Skin epidermis (tissue), 12 donors: ENCODE measurements at regions not wholly inside any gene's neighbourhood (a gene's known extent, or its start where the extent isn't known, plus 50 kb on each side); places are given as distances from the start of the nearest gene placed in this dataset.
"Not testable (repeated sequence)": the region's sequence is repeated elsewhere in the genome, so short reads cannot be mapped to it uniquely, and the experiment has no call there.

Experiments
- H3K27ac ChIP-seq, 21 experiments: fragments of 200-600 bp; sonication (generic) in 11 of 21; one replicate each; pipeline ENCODE4 v1.5.0; 2020; ENCODE audit warnings: mild to moderate bottlenecking in 3 of 21, inconsistent platforms in 2 of 21, moderate library complexity in 2 of 21
- H3K4me3 ChIP-seq, 7 experiments: fragments of 200-600 bp; sonication (generic) in 2 of 7; one replicate each; pipeline ENCODE4 v1.5.0; 2020; ENCODE audit warnings: inconsistent platforms in 2 of 7, mild to moderate bottlenecking in 2 of 7, moderate library complexity in 1 of 7

DNA sequence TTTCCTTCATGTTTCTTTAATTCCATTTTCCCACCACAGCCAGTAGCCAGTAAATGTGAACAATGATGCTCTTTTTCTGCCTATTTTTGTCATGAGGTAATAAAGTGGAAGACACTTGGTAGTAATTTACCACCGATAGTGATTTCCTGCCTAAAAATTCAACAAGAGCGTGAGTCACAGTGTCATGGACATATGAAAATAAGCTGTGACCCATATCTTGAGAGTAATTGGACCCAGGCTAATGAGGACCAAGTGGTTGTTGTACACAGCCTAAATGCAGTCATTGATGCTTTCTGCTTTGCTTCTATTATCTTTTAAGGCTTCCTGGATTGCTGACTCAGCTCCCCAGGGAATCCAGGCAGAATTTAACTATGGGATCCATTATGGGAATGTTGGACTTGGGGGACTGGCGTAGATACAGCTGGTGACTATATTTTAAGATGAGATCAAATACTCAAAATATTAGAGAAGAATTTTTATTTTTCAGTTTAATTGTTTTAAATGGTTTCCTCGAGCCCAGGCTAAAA is 265.9 kb upstream of the FERMT1 start:
- Histone ChIP-seq H3K4me3 (no peak overlapping the region), H3K27ac (no peak overlapping the region)

- Histone ChIP-seq H3K27ac (no peak overlapping the region), H3K4me3 (no peak overlapping the region)
These were observed 262.2 kb upstream of the FERMT1 start for GRCh38 chr20:6384956-6385486.

GRCh38 chr20:6384380-6384779 is 261.6 kb upstream of the FERMT1 start:
- no peak overlapping the region for H3K27ac ChIP-seq
- no peak overlapping the region for H3K4me3 ChIP-seq

DNA sequence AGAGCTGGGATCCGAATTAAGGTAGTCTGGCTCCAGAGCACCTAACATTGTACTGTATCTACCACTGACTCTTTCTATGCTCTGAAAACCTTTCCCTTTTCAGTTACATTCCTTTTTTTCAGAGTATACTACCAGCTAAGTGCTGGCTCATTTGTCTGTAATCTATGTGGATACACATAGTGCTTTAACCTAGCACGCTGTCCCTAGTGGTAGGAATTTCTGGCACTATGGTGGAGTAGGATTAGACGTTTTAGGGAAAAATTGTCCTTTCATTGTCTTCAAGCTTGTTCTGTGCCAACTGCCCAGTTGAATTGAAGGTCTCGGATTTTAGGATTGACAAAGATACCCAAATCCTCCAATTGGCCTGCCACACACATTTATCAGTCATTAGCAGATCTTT is 259.1 kb upstream of the FERMT1 start:
- no peak overlapping the region for H3K4me3 ChIP-seq
- no peak overlapping the region for H3K27ac ChIP-seq

- Histone ChIP-seq H3K27ac (no peak overlapping the region), H3K4me3 (no peak overlapping the region)
These were observed 239.4 kb upstream of the FERMT1 start for GRCh38 chr20:6362245-6362644.

DNA sequence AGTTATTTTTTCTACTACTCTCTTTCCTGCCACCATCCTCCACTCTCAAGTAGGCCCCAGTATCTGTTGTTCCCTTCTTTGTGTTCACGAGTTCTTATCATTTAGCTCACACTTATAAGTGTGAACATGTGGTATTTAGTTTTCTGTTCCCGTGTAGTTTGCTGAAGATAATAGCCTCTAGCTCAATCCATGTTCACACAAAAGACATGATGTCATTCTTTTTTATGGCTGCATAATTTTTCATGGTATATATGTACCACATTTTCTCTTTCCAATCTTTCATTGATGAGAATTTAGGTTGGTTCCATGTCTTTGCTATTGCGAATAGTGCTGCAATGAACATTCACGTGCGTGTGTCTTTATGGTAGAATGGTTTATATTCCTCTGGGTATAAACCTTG is 237.9 kb upstream of the FERMT1 start:
- Histone ChIP-seq H3K27ac (no peak overlapping the region), H3K4me3 (no peak overlapping the region)

GRCh38 chr20:6355754-6356451 is 233.1 kb upstream of the FERMT1 start:
- no peak overlapping the region for H3K27ac ChIP-seq
- no peak overlapping the region for H3K4me3 ChIP-seq

DNA sequence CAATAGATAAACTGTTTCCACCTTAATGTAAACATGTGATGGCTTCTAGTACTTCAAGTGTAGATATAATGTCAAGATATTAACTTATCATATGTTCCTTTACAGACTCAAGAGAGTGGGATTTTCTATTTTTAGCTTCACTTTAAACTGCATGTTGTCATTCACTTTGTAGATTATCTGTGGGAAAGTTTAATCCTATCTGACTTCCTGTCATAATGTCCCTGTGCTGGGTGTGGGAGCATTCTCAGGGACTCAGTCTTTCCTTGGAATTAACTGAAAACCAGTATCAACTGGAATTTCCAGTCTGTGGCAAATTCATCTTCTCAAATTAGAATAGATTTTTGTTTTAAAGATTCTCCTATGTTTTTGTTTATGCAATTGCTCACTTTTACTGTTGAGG is 226.1 kb upstream of the FERMT1 start:
- Histone ChIP-seq H3K4me3 (no peak overlapping the region), H3K27ac (no peak overlapping the region)

DNA sequence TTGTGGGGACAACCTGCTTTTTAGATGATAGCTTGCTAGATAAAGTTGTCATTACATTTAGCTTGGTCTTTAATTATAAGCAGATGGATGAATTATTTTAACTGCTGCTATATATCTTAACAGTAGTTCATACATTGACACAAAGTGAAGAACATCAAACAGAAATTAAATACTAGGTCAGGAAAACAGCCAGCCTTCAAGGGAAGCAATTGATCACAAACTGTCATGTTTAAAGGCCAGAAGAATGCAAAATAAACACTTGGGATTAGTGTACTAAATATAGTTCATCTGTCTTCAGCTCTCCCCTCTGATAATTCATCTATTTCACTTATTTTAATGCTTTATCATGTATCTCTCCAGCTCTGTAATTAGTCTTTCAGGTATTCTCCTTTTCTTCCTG is 225.1 kb upstream of the FERMT1 start:
- no peak overlapping the region for H3K27ac ChIP-seq
- no peak overlapping the region for H3K4me3 ChIP-seq

- Histone ChIP-seq H3K27ac (no peak overlapping the region), H3K4me3 (no peak overlapping the region)
These were observed 218.7 kb upstream of the FERMT1 start for GRCh38 chr20:6341491-6341890.

GRCh38 chr20:6339176-6339575 is 216.3 kb upstream of the FERMT1 start:
- Histone ChIP-seq H3K27ac (no peak overlapping the region), H3K4me3 (no peak overlapping the region)

DNA sequence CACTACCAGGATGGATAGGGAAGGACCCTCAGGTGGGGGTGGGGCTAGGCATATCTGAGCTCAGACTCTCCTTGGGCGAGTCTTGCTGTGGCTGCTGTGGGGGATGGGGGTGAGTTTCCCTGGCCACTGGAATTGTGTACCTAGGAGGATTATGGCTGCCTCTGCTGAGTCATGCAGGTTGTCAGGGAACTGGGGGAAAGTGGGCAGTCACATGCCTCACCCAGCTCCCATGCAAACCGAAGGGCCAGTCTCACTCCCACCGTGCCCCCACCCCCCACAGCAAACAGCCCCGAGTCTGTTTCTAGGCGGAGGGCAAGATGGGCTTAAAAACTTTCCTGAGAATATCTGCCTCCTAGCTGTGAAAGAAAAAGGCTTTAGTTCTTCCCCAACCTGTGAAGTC is 210.3 kb upstream of the FERMT1 start:
- Histone ChIP-seq H3K27ac (no peak overlapping the region), H3K4me3 (no peak overlapping the region)

DNA sequence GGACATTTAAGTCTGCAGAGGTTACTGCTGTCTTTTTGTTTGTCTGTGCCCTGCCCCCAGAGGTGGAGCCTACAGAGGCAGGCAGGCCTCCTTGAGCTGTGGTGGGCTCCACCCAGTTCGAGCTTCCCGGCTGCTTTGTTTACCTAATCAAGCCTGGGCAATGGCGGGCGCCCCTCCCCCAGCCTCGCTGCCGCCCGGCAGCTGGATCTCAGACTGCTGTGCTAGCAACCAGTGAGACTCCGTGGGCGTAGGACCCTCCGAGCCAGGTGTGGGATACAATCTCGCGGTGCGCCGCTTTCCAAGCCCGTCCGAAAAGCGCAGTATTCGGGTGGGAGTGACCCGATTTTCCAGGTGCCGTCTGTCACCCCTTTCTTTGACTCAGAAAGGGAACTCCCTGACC is 198.4 kb upstream of the FERMT1 start:
- H3K4me3 ChIP-seq, H3K27ac ChIP-seq: not testable (repeated sequence)

GRCh38 chr20:6311841-6312655 is 189.2 kb upstream of the FERMT1 start:
- H3K27ac ChIP-seq, result no peak overlapping the region
- no peak overlapping the region for H3K4me3 ChIP-seq

DNA sequence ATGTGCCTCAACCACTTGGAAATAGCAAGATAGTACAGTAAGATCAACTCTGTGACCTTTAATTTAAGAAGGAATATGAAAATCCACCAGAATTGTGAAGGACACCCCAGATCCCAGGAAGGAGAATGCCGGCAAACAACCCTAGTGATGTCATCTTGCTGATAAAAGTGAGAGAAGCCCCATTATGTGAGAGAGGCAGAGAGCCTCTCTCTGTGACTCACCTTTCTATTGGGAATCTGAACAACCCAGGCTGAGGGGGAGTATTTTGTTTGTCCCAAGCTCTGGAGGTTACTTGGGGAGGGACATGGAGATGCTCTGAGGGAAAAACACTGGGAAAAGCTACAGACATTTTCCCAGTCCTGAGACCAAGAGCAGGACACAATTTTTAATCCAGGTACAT is 188.3 kb upstream of the FERMT1 start:
- Histone ChIP-seq H3K4me3 (no peak overlapping the region), H3K27ac (no peak overlapping the region)

GRCh38 chr20:6305536-6305935 is 182.7 kb upstream of the FERMT1 start:
- no peak overlapping the region for H3K4me3 ChIP-seq
- H3K27ac ChIP-seq, result no peak overlapping the region

DNA sequence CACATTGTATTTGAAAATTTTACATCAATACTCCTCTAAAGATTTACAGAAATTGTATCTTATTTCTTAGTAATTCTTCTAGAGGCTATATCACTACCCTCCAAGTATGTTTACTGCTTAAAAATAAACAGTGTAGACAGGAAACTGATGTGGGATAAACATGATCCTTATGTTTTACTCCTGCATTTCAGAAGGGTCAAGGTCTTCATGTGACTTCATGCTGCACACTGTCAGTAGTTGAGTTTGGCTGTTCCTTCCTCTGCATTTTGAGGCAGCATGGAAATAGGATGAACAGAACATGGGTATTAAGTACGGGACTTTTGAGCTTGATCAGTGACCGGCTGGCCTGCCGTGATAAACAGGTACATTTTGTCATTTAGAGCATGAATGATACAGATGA is 179.2 kb upstream of the FERMT1 start:
- no peak overlapping the region for H3K4me3 ChIP-seq
- H3K27ac ChIP-seq, result no peak overlapping the region

GRCh38 chr20:6299456-6299855 is 176.6 kb upstream of the FERMT1 start:
- Histone ChIP-seq H3K4me3 (no peak overlapping the region), H3K27ac (no peak overlapping the region)

DNA sequence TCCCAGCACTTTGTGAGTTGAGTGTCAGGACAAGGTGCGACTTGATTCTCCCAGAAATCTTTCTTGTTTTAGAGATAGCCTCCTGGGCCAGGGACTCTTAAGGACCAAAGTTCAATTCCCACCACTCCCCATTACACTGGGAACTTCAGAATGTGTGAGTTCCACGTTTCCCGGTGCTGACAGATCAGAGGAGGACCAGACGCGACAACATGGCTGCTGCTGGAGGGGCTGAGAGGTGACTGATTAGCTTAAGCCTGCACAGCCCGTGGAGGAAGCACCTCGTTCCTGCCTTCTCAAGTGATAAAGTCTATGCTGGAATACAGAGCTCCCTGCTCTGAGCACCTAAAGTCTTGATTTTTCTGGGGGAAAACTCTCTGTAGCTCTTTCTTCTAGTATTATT is 175.2 kb upstream of the FERMT1 start:
- H3K4me3 ChIP-seq, result no peak overlapping the region
- no peak overlapping the region for H3K27ac ChIP-seq

DNA sequence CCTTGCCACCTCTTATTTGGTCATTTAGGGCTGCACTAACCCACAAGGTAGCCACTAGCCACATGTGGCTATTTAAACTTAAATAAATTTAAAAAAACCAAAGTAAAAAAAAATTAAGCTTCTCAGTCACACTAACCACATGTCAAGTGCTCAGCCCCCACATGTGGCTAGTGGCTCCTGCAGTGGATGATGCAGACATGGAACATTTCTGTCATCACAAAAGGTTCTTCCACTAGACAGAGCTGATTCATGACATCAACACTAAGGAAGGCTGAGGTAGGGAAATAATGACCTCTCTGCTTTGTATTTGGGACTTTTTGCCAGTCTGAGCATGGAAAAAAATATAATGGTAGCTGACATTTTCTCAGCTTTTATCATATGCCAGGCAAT is 173.0 kb upstream of the FERMT1 start:
- Histone ChIP-seq H3K27ac (no peak overlapping the region), H3K4me3 (no peak overlapping the region)
